ENCODE measurements at regions not wholly inside any gene's neighbourhood (a gene's known extent, or its start where the extent isn't known, plus 50 kb on each side); places are given as distances from the start of the nearest gene placed in this dataset.

DNA sequence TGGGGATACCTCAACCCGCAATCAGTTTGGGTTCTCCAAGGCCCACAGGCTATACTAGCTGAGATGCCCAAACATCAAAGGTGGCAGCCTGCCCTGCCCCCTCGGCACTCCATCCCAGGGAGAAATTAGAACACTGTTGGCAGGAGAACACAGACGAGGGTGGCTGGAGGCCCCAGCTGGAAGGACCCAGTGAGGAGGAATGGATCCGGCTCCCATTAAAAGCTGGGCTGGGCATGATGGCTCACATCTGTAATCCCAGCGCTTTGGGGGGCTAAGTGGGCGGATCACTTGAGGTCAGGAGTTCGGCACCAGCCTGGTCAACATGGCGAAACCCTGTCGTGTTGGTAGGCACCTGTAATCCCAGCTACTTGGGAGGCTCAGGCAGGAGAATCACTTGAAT lies 199.9 kb upstream of the GNAI1 start:
- peaks cover 0 to 4% (median 0%) of the 10 kb centered on the region in 3 donors for H3K9me3 ChIP-seq (ENCODE audit: control extremely low read depth in 1 of 3, control insufficient read depth in 2 of 3, insufficient read depth in 1 of 3, low read length in 2 of 3)
- ChIA-PET CTCF (no interaction called here), POLR2A (no interaction called here)
- DNase-seq (no peak), ATAC-seq (ENCODE audit: low read depth) (no peak)
- no peak overlapping the region for H3K4me2 ChIP-seq (replicated peaks; ENCODE audit: low read depth, low read length, poor library complexity, severe bottlenecking)
- Mint-ChIP-seq H3K9me3 (ENCODE audit: insufficient read depth) (peaks cover 2% of the 10 kb centered on the region), H3K4me3 (no peak overlapping the region), H3K27me3 (no peaks in the 10 kb centered on the region), H3K4me1 (no peaks in the 10 kb centered on the region), H3K27ac (no peak overlapping the region)
- no peak overlapping the region for H3K9ac ChIP-seq (ENCODE audit: low read length)
- no peak overlapping the region for H2AFZ ChIP-seq (ENCODE audit: insufficient read depth, low read depth, low read length, poor library complexity, severe bottlenecking)
- H3K27me3 ChIP-seq (replicated peaks in 1 of 4; ENCODE audit: control extremely low read depth in 1 of 4, control insufficient read depth in 3 of 4, insufficient read depth in 4 of 4, low read length in 3 of 4), result no peaks in the 10 kb centered on the region
- intact Hi-C loops (cut with micrococcal nuclease), result no loop called here
- WGBS (ENCODE audit: insufficient coverage), result 98% methylated on average over 9 of the region's 9 CpGs
- H4K20me1 ChIP-seq (ENCODE audit: control insufficient read depth, insufficient read depth, low read length, poor library complexity, severe bottlenecking), result no peaks in the 10 kb centered on the region
- no peak overlapping the region for H3K4me3 ChIP-seq (ENCODE audit: control extremely low read depth in 1 of 5, extremely low read depth in 1 of 5, insufficient read depth in 1 of 5, low read depth in 2 of 5, low read length in 4 of 5)
- H3K4me1 ChIP-seq (ENCODE audit: control insufficient read depth in 2 of 2, insufficient read depth in 2 of 2, low read length in 2 of 2), result no peaks in the 10 kb centered on the region
- no peak overlapping the region for H3K27ac ChIP-seq (ENCODE audit: low read length in 2 of 2)
- no peaks in the 10 kb centered on the region for H3K36me3 ChIP-seq (replicated peaks in 1 of 2; ENCODE audit: control extremely low read depth in 1 of 2, control insufficient read depth in 1 of 2, extremely low read depth in 1 of 2, insufficient read depth in 2 of 2, low read length in 1 of 2)
- TF ChIP-seq EZH2 (IDR thresholded peaks at IDR 0.05; ENCODE audit: borderline replicate concordance, insufficient read depth, low read depth, low read length, poor library complexity, severe bottlenecking), result no peak
- TF ChIP-seq, protein P1, sequence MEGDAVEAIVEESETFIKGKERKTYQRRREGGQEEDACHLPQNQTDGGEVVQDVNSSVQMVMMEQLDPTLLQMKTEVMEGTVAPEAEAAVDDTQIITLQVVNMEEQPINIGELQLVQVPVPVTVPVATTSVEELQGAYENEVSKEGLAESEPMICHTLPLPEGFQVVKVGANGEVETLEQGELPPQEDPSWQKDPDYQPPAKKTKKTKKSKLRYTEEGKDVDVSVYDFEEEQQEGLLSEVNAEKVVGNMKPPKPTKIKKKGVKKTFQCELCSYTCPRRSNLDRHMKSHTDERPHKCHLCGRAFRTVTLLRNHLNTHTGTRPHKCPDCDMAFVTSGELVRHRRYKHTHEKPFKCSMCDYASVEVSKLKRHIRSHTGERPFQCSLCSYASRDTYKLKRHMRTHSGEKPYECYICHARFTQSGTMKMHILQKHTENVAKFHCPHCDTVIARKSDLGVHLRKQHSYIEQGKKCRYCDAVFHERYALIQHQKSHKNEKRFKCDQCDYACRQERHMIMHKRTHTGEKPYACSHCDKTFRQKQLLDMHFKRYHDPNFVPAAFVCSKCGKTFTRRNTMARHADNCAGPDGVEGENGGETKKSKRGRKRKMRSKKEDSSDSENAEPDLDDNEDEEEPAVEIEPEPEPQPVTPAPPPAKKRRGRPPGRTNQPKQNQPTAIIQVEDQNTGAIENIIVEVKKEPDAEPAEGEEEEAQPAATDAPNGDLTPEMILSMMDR (IDR thresholded peaks at IDR 0.05), result no peak
- H3K79me2 ChIP-seq (ENCODE audit: control insufficient read depth, insufficient read depth, low read length), result no peaks in the 10 kb centered on the region

DNA sequence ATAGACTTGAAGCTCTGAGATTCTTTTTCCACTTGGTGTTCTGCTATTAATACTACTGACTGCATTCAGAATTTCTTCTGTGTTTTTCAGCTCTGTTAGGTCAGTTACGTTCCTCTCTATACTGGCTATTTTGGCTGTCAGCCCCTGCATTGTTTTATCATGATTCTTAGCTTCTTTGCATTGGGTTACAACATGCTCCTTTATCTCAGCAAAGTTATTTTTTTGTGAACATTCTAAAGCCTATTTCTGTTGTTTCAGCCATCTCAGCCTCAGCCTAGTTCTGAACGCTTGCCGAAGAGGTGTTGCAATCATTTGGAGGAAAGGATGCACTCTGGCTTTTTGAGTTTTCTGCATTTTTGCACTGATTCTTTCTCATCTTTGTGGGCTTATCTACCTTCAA lies 201.5 kb upstream of the GNAI1 start:
- no peak overlapping the region for H3K27ac Mint-ChIP-seq
- Histone ChIP-seq H2AFZ (ENCODE audit: insufficient read depth, low read depth, low read length, poor library complexity, severe bottlenecking) (no peak overlapping the region), H3K79me2 (ENCODE audit: control insufficient read depth, insufficient read depth, low read length) (no peaks in the 10 kb centered on the region), H3K9me3 (ENCODE audit: control extremely low read depth in 1 of 3, control insufficient read depth in 2 of 3, insufficient read depth in 1 of 3, low read length in 2 of 3) (peaks cover 0 to 4% (median 0%) of the 10 kb centered on the region in 3 donors), H3K4me3 (ENCODE audit: control extremely low read depth in 1 of 5, extremely low read depth in 1 of 5, insufficient read depth in 1 of 5, low read depth in 2 of 5, low read length in 4 of 5) (no peak overlapping the region), H3K9ac (ENCODE audit: low read length) (no peak overlapping the region), H3K36me3 (replicated peaks in 1 of 2; ENCODE audit: control extremely low read depth in 1 of 2, control insufficient read depth in 1 of 2, extremely low read depth in 1 of 2, insufficient read depth in 2 of 2, low read length in 1 of 2) (no peaks in the 10 kb centered on the region), H3K27me3 (replicated peaks in 1 of 4; ENCODE audit: control extremely low read depth in 1 of 4, control insufficient read depth in 3 of 4, insufficient read depth in 4 of 4, low read length in 3 of 4) (no peaks in the 10 kb centered on the region), H3K4me2 (replicated peaks; ENCODE audit: low read depth, low read length, poor library complexity, severe bottlenecking) (no peak overlapping the region), H3K27ac (ENCODE audit: low read length in 2 of 2) (no peak overlapping the region), H3K4me1 (ENCODE audit: control insufficient read depth in 2 of 2, insufficient read depth in 2 of 2, low read length in 2 of 2) (no peaks in the 10 kb centered on the region), H4K20me1 (ENCODE audit: control insufficient read depth, insufficient read depth, low read length, poor library complexity, severe bottlenecking) (no peaks in the 10 kb centered on the region)
- H3K27me3 Mint-ChIP-seq, result no peaks in the 10 kb centered on the region
- H3K4me1 Mint-ChIP-seq, result no peaks in the 10 kb centered on the region
- no peak for ATAC-seq (ENCODE audit: low read depth)
- no peak for DNase-seq
- no peak overlapping the region for H3K4me3 Mint-ChIP-seq
- ChIA-PET POLR2A (no interaction called here), CTCF (no interaction called here)
- no CpG with 5 or more reads among the region's 3 CpGs for WGBS (ENCODE audit: insufficient coverage)
- intact Hi-C loops (cut with micrococcal nuclease), result no loop called here
- H3K9me3 Mint-ChIP-seq (ENCODE audit: insufficient read depth), result peaks cover 5% of the 10 kb centered on the region
- no peak for TF ChIP-seq EZH2 (IDR thresholded peaks at IDR 0.05; ENCODE audit: borderline replicate concordance, insufficient read depth, low read depth, low read length, poor library complexity, severe bottlenecking)
- TF ChIP-seq, protein P1 (IDR thresholded peaks at IDR 0.05), result no peak

Measured in B cell (primary cell).